ENCODE measurements at regions not wholly inside any gene's neighbourhood (a gene's known extent, or its start where the extent isn't known, plus 50 kb on each side); places are given as distances from the start of the nearest gene placed in this dataset.
"Not testable (repeated sequence)": the region's sequence is repeated elsewhere in the genome, so short reads cannot be mapped to it uniquely, and the experiment has no call there.

- no peak for DNase-seq
Measured at GRCh38 chr13:76266561-76266960, 619.6 kb downstream of the KCTD12 start.

- DNase-seq: no peak
Measured at GRCh38 chr13:76250211-76250610, 614.1 kb downstream of the LMO7 start.

GRCh38 chr13:76245920-76246319 lies 609.8 kb downstream of the LMO7 start:
- DNase-seq: no peak

GRCh38 chr13:76245211-76245610 lies 609.1 kb downstream of the LMO7 start:
- no peak for DNase-seq

GRCh38 chr13:76243120-76243519 lies 607.0 kb downstream of the LMO7 start:
- DNase-seq: not testable (repeated sequence)

- DNase-seq: no peak
Measured at GRCh38 chr13:76239031-76239680, 603.0 kb downstream of the LMO7 start.

GRCh38 chr13:76231522-76232167 lies 595.5 kb downstream of the LMO7 start:
- no peak for DNase-seq

- DNase-seq: no peak
Measured at GRCh38 chr13:76229281-76229680, 593.2 kb downstream of the LMO7 start.

- DNase-seq: no peak
Measured at GRCh38 chr13:76226941-76227340, 590.8 kb downstream of the LMO7 start.

- DNase-seq: peak; percentile 59
Measured at GRCh38 chr13:76225815-76226489, 589.8 kb downstream of the LMO7 start.

- no peak for DNase-seq
Measured at GRCh38 chr13:76223999-76224398, 587.9 kb downstream of the LMO7 start.

- DNase-seq: no peak
Measured at GRCh38 chr13:76223565-76223964, 587.4 kb downstream of the LMO7 start.

GRCh38 chr13:76222511-76222910 lies 586.4 kb downstream of the LMO7 start:
- no peak for DNase-seq

GRCh38 chr13:76216729-76217128 lies 580.6 kb downstream of the LMO7 start:
- peak; percentile 45 for DNase-seq

GRCh38 chr13:76214001-76214400 lies 577.9 kb downstream of the LMO7 start:
- DNase-seq: no peak

- no peak for DNase-seq
Measured at GRCh38 chr13:76213423-76213904, 577.3 kb downstream of the LMO7 start.

- no peak for DNase-seq
Measured at GRCh38 chr13:76210262-76210661, 574.1 kb downstream of the LMO7 start.

- DNase-seq: no peak
Measured at GRCh38 chr13:76198568-76199163, 562.5 kb downstream of the LMO7 start.

- no peak for DNase-seq
Measured at GRCh38 chr13:76189882-76190519, 553.9 kb downstream of the LMO7 start.

- DNase-seq: no peak
Measured at GRCh38 chr13:76175961-76176725, 540.0 kb downstream of the LMO7 start.

- no peak for DNase-seq
Measured at GRCh38 chr13:76168661-76169060, 532.5 kb downstream of the LMO7 start.

- DNase-seq: no peak
Measured at GRCh38 chr13:76164290-76164689, 528.2 kb downstream of the LMO7 start.

All from right forelimb (tissue), 1 donor.